H1 (cell line): ENCODE measurements at regions not wholly inside any gene's neighbourhood (a gene's known extent, or its start where the extent isn't known, plus 50 kb on each side); places are given as distances from the start of the nearest gene placed in this dataset.

Experiments used
- CHD2 ChIP-seq: IDR thresholded peaks from 2 replicates; pipeline ENCODE4 v1.6.1; 2012; ENCODE audit warnings: low read length, improper control_type of control experiment
- EGR1 ChIP-seq: IDR thresholded peaks from 2 replicates; pipeline ENCODE4 v1.6.1; 2011; ENCODE audit warnings: low read depth, low read length, borderline replicate concordance
- JUND ChIP-seq: IDR thresholded peaks from 2 replicates; pipeline ENCODE4 v1.6.1; 2011; ENCODE audit warnings: mild to moderate bottlenecking, improper control_type of control experiment, low read length
- KDM5A ChIP-seq: fragments of 200-600 bp; IDR thresholded peaks from 2 replicates; pipeline ENCODE4 v1.7.1; 2012; ENCODE audit warnings: mild to moderate bottlenecking, low read length, inconsistent platforms, mixed read lengths
- PHF8 ChIP-seq: fragments of 200-600 bp; sonication (generic); conservative IDR thresholded peaks from 2 replicates; pipeline ENCODE4 v1.7.1; 2012; ENCODE audit warnings: low read depth, mild to moderate bottlenecking, inconsistent platforms, low read length, moderate library complexity
- YY1 ChIP-seq: IDR thresholded peaks from 2 replicates; pipeline ENCODE4 v1.6.1; 2011; ENCODE audit warnings: low read depth, mild to moderate bottlenecking, low read length
- TF ChIP-seq, protein P1 (sequence below), 3 experiments: IDR thresholded peaks; 1 replicate in 2 of 3; 2 replicates in 1 of 3; pipeline versions ENCODE4 v1.5.1 to v1.6.1; 2011; ENCODE audit warnings: low read length in 3 of 3, mild to moderate bottlenecking in 3 of 3, inconsistent platforms in 2 of 3, low read depth in 1 of 3, moderate library complexity in 1 of 3; ENCODE audit not compliant: insufficient read depth in 1 of 3; ENCODE audit errors: control extremely low read depth in 1 of 3
- TF ChIP-seq, protein P2 (sequence below): IDR thresholded peaks from 2 replicates; pipeline ENCODE4 v1.6.1; 2011; ENCODE audit warnings: low read depth, mild to moderate bottlenecking, low read length; ENCODE audit not compliant: insufficient read depth

DNA sequence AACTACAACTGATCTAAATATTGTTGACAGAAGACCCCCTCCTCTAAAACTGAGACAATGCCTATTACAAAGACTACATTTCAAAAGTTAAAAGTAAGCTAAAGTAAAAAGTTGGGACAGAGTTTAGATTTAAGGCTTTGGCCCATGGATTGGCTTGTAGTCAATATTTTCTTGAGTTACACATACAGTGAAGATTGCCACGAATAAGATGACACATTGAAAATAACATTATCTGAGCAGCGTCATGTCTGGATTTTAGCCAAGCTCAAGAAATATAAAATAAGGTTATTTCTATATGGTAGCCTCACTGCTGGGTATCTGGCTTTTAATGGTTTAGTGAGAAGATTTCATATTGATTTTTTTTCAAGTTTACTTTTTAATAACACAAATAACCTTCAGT is 266.2 kb upstream of the LDB2 start:
- TF ChIP-seq JUND, result no peak
- TF ChIP-seq, protein P1, sequence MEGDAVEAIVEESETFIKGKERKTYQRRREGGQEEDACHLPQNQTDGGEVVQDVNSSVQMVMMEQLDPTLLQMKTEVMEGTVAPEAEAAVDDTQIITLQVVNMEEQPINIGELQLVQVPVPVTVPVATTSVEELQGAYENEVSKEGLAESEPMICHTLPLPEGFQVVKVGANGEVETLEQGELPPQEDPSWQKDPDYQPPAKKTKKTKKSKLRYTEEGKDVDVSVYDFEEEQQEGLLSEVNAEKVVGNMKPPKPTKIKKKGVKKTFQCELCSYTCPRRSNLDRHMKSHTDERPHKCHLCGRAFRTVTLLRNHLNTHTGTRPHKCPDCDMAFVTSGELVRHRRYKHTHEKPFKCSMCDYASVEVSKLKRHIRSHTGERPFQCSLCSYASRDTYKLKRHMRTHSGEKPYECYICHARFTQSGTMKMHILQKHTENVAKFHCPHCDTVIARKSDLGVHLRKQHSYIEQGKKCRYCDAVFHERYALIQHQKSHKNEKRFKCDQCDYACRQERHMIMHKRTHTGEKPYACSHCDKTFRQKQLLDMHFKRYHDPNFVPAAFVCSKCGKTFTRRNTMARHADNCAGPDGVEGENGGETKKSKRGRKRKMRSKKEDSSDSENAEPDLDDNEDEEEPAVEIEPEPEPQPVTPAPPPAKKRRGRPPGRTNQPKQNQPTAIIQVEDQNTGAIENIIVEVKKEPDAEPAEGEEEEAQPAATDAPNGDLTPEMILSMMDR (IDR thresholded peaks at IDR 0.05; ENCODE audit: control extremely low read depth in 1 of 3, insufficient read depth in 1 of 3, low read depth in 1 of 3, low read length in 3 of 3), result no peak
- TF ChIP-seq YY1, result no peak
- TF ChIP-seq, protein P2, sequence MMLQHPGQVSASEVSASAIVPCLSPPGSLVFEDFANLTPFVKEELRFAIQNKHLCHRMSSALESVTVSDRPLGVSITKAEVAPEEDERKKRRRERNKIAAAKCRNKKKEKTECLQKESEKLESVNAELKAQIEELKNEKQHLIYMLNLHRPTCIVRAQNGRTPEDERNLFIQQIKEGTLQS, result no peak
- no peak for TF ChIP-seq KDM5A
- no peak for TF ChIP-seq CHD2
- TF ChIP-seq PHF8, result no peak
- no peak for TF ChIP-seq EGR1
